ENCODE measurements at regions not wholly inside any gene's neighbourhood (a gene's known extent, or its start where the extent isn't known, plus 50 kb on each side); places are given as distances from the start of the nearest gene placed in this dataset.

GRCh38 chr10:4054656-4055435, 269.8 kb upstream of the KLF6 start:
- Histone ChIP-seq H3K4me3 (ENCODE audit: low read depth in 1 of 5, low read length in 5 of 5) (no peak overlapping the region), H3K27ac (ENCODE audit: low read depth, low read length) (no peak overlapping the region), H3K9me3 (ENCODE audit: control insufficient read depth in 5 of 5, low read length in 5 of 5) (no peaks in the 10 kb centered on the region), H3K36me3 (ENCODE audit: control insufficient read depth in 5 of 5, insufficient read depth in 5 of 5, low read length in 5 of 5) (no peaks in the 10 kb centered on the region), H3K27me3 (ENCODE audit: control insufficient read depth in 5 of 5, insufficient read depth in 4 of 5, low read length in 5 of 5) (no peaks in the 10 kb centered on the region), H3K9ac (ENCODE audit: low read length in 5 of 5) (no peak overlapping the region), H3K4me1 (ENCODE audit: control insufficient read depth in 5 of 5, insufficient read depth in 5 of 5, low read length in 5 of 5) (peaks cover 0 to 38% (median 21%) of the 10 kb centered on the region in 5 donors)

GRCh38 chr10:4053940-4054339, 268.9 kb upstream of the KLF6 start:
- Histone ChIP-seq H3K9ac (ENCODE audit: low read length in 5 of 5) (no peak overlapping the region), H3K36me3 (ENCODE audit: control insufficient read depth in 5 of 5, insufficient read depth in 5 of 5, low read length in 5 of 5) (no peaks in the 10 kb centered on the region), H3K4me3 (ENCODE audit: low read depth in 1 of 5, low read length in 5 of 5) (no peak overlapping the region), H3K27ac (ENCODE audit: low read depth, low read length) (no peak overlapping the region), H3K27me3 (ENCODE audit: control insufficient read depth in 5 of 5, insufficient read depth in 4 of 5, low read length in 5 of 5) (no peaks in the 10 kb centered on the region), H3K4me1 (ENCODE audit: control insufficient read depth in 5 of 5, insufficient read depth in 5 of 5, low read length in 5 of 5) (peaks cover 0 to 34% (median 21%) of the 10 kb centered on the region in 5 donors), H3K9me3 (ENCODE audit: control insufficient read depth in 5 of 5, low read length in 5 of 5) (no peaks in the 10 kb centered on the region)

GRCh38 chr10:4051641-4052151, 266.7 kb upstream of the KLF6 start:
- Histone ChIP-seq H3K27me3 (ENCODE audit: control insufficient read depth in 5 of 5, insufficient read depth in 4 of 5, low read length in 5 of 5) (no peaks in the 10 kb centered on the region), H3K4me3 (ENCODE audit: low read depth in 1 of 5, low read length in 5 of 5) (peak overlapping the region; percentile 38 to 64 (median 60)), H3K27ac (ENCODE audit: low read depth, low read length) (peak overlapping the region; percentile 91), H3K36me3 (ENCODE audit: control insufficient read depth in 5 of 5, insufficient read depth in 5 of 5, low read length in 5 of 5) (no peaks in the 10 kb centered on the region), H3K9ac (ENCODE audit: low read length in 5 of 5) (peak overlapping the region; percentile 42 to 69 (median 59)), H3K4me1 (ENCODE audit: control insufficient read depth in 5 of 5, insufficient read depth in 5 of 5, low read length in 5 of 5) (peaks cover 0 to 30% (median 23%) of the 10 kb centered on the region in 5 donors), H3K9me3 (ENCODE audit: control insufficient read depth in 5 of 5, low read length in 5 of 5) (no peaks in the 10 kb centered on the region)

GRCh38 chr10:4051011-4051640, 266.1 kb upstream of the KLF6 start:
- H3K4me3 ChIP-seq (ENCODE audit: low read depth in 1 of 5, low read length in 5 of 5) = peak overlapping the region; percentile 38 to 64 (median 60)
- H3K27ac ChIP-seq (ENCODE audit: low read depth, low read length) = peak overlapping the region; percentile 91
- H3K36me3 ChIP-seq (ENCODE audit: control insufficient read depth in 5 of 5, insufficient read depth in 5 of 5, low read length in 5 of 5) = no peaks in the 10 kb centered on the region
- H3K4me1 ChIP-seq (ENCODE audit: control insufficient read depth in 5 of 5, insufficient read depth in 5 of 5, low read length in 5 of 5) = peaks cover 0 to 30% (median 25%) of the 10 kb centered on the region in 5 donors
- no peaks in the 10 kb centered on the region for H3K27me3 ChIP-seq (ENCODE audit: control insufficient read depth in 5 of 5, insufficient read depth in 4 of 5, low read length in 5 of 5)
- H3K9ac ChIP-seq (ENCODE audit: low read length in 5 of 5) = peak overlapping the region; percentile 42 to 69 (median 59)
- no peaks in the 10 kb centered on the region for H3K9me3 ChIP-seq (ENCODE audit: control insufficient read depth in 5 of 5, low read length in 5 of 5)

GRCh38 chr10:4050061-4050460, 265.1 kb upstream of the KLF6 start:
- H3K27ac ChIP-seq (ENCODE audit: low read depth, low read length) = peak overlapping the region; percentile 91
- no peaks in the 10 kb centered on the region for H3K27me3 ChIP-seq (ENCODE audit: control insufficient read depth in 5 of 5, insufficient read depth in 4 of 5, low read length in 5 of 5)
- no peak overlapping the region for H3K4me3 ChIP-seq (ENCODE audit: low read depth in 1 of 5, low read length in 5 of 5)
- no peaks in the 10 kb centered on the region for H3K9me3 ChIP-seq (ENCODE audit: control insufficient read depth in 5 of 5, low read length in 5 of 5)
- no peak overlapping the region for H3K9ac ChIP-seq (ENCODE audit: low read length in 5 of 5)
- peaks cover 0 to 30% (median 25%) of the 10 kb centered on the region in 5 donors for H3K4me1 ChIP-seq (ENCODE audit: control insufficient read depth in 5 of 5, insufficient read depth in 5 of 5, low read length in 5 of 5)
- no peaks in the 10 kb centered on the region for H3K36me3 ChIP-seq (ENCODE audit: control insufficient read depth in 5 of 5, insufficient read depth in 5 of 5, low read length in 5 of 5)

GRCh38 chr10:4049348-4049747, 264.3 kb upstream of the KLF6 start:
- no peak overlapping the region for H3K27ac ChIP-seq (ENCODE audit: low read depth, low read length)
- no peaks in the 10 kb centered on the region for H3K27me3 ChIP-seq (ENCODE audit: control insufficient read depth in 5 of 5, insufficient read depth in 4 of 5, low read length in 5 of 5)
- no peak overlapping the region for H3K4me3 ChIP-seq (ENCODE audit: low read depth in 1 of 5, low read length in 5 of 5)
- no peaks in the 10 kb centered on the region for H3K9me3 ChIP-seq (ENCODE audit: control insufficient read depth in 5 of 5, low read length in 5 of 5)
- H3K9ac ChIP-seq (ENCODE audit: low read length in 5 of 5) = no peak overlapping the region
- peaks cover 0 to 31% (median 27%) of the 10 kb centered on the region in 5 donors for H3K4me1 ChIP-seq (ENCODE audit: control insufficient read depth in 5 of 5, insufficient read depth in 5 of 5, low read length in 5 of 5)
- H3K36me3 ChIP-seq (ENCODE audit: control insufficient read depth in 5 of 5, insufficient read depth in 5 of 5, low read length in 5 of 5) = no peaks in the 10 kb centered on the region

DNA sequence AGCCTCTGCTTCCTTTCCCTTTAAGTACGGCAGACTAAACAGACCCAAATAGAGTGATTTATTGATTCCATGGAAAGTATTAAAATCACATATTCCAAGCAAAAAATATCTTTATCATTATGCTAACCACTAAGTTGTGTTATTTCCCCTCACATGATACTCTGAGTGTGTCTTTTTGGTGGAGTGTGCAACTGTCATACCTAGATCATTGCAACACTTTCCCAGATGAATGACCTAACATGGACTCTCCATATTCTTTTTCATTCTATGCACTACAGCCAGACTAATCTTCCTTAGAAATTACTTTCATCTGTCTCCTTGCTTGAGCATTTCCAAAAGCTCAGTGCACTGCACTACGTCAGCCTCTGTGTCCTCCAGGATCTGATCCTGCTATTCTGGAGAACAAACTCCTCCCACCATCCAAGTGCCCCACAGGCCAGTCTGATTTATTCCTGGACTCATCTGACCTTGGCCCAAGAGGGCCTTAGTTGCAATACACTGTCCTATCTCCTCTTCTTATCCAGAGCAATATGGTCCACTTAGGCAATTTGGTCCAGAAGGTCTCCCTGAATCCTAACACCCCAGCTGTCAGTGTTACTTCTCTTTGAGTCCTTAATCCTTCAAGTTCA, 263.3 kb upstream of the KLF6 start:
- Histone ChIP-seq H3K36me3 (ENCODE audit: control insufficient read depth in 5 of 5, insufficient read depth in 5 of 5, low read length in 5 of 5) (no peaks in the 10 kb centered on the region), H3K9me3 (ENCODE audit: control insufficient read depth in 5 of 5, low read length in 5 of 5) (no peaks in the 10 kb centered on the region), H3K4me3 (ENCODE audit: low read depth in 1 of 5, low read length in 5 of 5) (no peak overlapping the region), H3K27ac (ENCODE audit: low read depth, low read length) (no peak overlapping the region), H3K4me1 (ENCODE audit: control insufficient read depth in 5 of 5, insufficient read depth in 5 of 5, low read length in 5 of 5) (peaks cover 4 to 39% (median 30%) of the 10 kb centered on the region in 5 donors), H3K9ac (ENCODE audit: low read length in 5 of 5) (no peak overlapping the region), H3K27me3 (ENCODE audit: control insufficient read depth in 5 of 5, insufficient read depth in 4 of 5, low read length in 5 of 5) (no peaks in the 10 kb centered on the region)

DNA sequence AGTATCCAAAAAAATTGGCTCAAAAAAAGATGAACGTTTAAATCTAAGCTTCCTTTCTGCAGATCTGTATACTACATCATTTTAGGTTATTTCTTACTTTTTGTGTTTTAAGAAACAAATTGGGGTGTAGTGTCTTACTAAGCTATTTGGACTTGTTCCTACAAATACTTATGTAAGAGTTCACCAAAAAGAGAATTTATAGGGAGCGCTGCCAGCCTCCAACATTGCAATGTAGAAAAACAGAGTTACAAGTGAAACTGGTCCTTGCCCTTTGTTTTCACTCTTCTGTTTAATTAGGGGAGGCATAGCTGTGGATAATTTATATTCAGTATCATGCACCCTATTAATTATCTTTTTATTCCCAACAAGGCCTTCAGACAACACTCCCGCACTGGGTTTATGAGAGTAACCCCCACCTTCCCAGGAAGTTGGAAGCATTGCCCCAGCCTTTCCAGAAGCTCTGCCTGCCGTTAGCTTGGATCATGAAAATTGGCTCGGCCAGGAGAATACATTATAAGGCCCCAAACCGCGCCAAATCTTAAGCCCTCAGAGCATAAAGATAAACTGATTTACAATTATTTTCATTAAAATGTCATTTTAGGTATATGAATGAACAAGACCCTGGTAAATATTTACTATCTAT, 261.8 kb upstream of the KLF6 start:
- no peak overlapping the region for H3K9ac ChIP-seq (ENCODE audit: low read length in 5 of 5)
- H3K27ac ChIP-seq (ENCODE audit: low read depth, low read length) = peak overlapping the region; percentile 54
- H3K27me3 ChIP-seq (ENCODE audit: control insufficient read depth in 5 of 5, insufficient read depth in 4 of 5, low read length in 5 of 5) = no peaks in the 10 kb centered on the region
- no peaks in the 10 kb centered on the region for H3K36me3 ChIP-seq (ENCODE audit: control insufficient read depth in 5 of 5, insufficient read depth in 5 of 5, low read length in 5 of 5)
- peak overlapping the region in 3 of 5 donors; percentile 7 to 43 (median 26) for H3K4me3 ChIP-seq (ENCODE audit: low read depth in 1 of 5, low read length in 5 of 5)
- peaks cover under 1 to 4% (median 2%) of the 10 kb centered on the region in 5 donors for H3K9me3 ChIP-seq (ENCODE audit: control insufficient read depth in 5 of 5, low read length in 5 of 5)
- peaks cover 4 to 35% (median 26%) of the 10 kb centered on the region in 5 donors for H3K4me1 ChIP-seq (ENCODE audit: control insufficient read depth in 5 of 5, insufficient read depth in 5 of 5, low read length in 5 of 5)

GRCh38 chr10:4046030-4046429, 261.0 kb upstream of the KLF6 start:
- no peak overlapping the region for H3K4me3 ChIP-seq (ENCODE audit: low read depth in 1 of 5, low read length in 5 of 5)
- H3K27ac ChIP-seq (ENCODE audit: low read depth, low read length) = no peak overlapping the region
- peaks cover 7 to 11% (median 9%) of the 10 kb centered on the region in 5 donors for H3K9me3 ChIP-seq (ENCODE audit: control insufficient read depth in 5 of 5, low read length in 5 of 5)
- H3K27me3 ChIP-seq (ENCODE audit: control insufficient read depth in 5 of 5, insufficient read depth in 4 of 5, low read length in 5 of 5) = no peaks in the 10 kb centered on the region
- no peaks in the 10 kb centered on the region for H3K36me3 ChIP-seq (ENCODE audit: control insufficient read depth in 5 of 5, insufficient read depth in 5 of 5, low read length in 5 of 5)
- peaks cover 4 to 29% (median 19%) of the 10 kb centered on the region in 5 donors for H3K4me1 ChIP-seq (ENCODE audit: control insufficient read depth in 5 of 5, insufficient read depth in 5 of 5, low read length in 5 of 5)
- H3K9ac ChIP-seq (ENCODE audit: low read length in 5 of 5) = no peak overlapping the region
